H9 (cell line): ENCODE measurements at regions not wholly inside any gene's neighbourhood (a gene's known extent, or its start where the extent isn't known, plus 50 kb on each side); places are given as distances from the start of the nearest gene placed in this dataset.

ENCODE experiments used
- DNase-seq: peaks from one replicate; pipeline ENCODE4 v3.0.0-alpha.2; 2017
- H2AFZ ChIP-seq: one replicate; pipeline ENCODE4 v1.6.1; 2013; ENCODE audit warnings: mild to moderate bottlenecking, low read length, control low read depth, moderate library complexity
- H2AK5ac ChIP-seq: 2 replicates; pipeline ENCODE4 v1.6.1; 2013; ENCODE audit warnings: low read length, control low read depth, mixed read lengths; ENCODE audit not compliant: insufficient read length
- H2BK120ac ChIP-seq: one replicate; pipeline ENCODE4 v1.6.1; 2013; ENCODE audit warnings: low read depth, mild to moderate bottlenecking, low read length, control low read depth, inconsistent platforms; ENCODE audit not compliant: poor library complexity, severe bottlenecking
- H2BK12ac ChIP-seq: 2 replicates; pipeline ENCODE4 v1.6.1; 2013; ENCODE audit warnings: low read length, control low read depth, mixed read lengths, low read depth; ENCODE audit not compliant: insufficient read length
- H2BK15ac ChIP-seq: 2 replicates; pipeline ENCODE4 v1.6.1; 2013; ENCODE audit warnings: low read depth, low read length, control low read depth
- H2BK20ac ChIP-seq: one replicate; pipeline ENCODE4 v1.6.1; 2013; ENCODE audit warnings: low read depth, mild to moderate bottlenecking, low read length, control low read depth, inconsistent platforms; ENCODE audit not compliant: poor library complexity, severe bottlenecking
- H2BK5ac ChIP-seq: 2 replicates; pipeline ENCODE4 v1.6.1; 2013; ENCODE audit warnings: low read length, control low read depth, mixed read lengths; ENCODE audit not compliant: insufficient read length
- H3K14ac ChIP-seq: 2 replicates; pipeline ENCODE4 v1.6.1; 2013; ENCODE audit warnings: low read length, control low read depth; ENCODE audit not compliant: insufficient read depth
- H3K18ac ChIP-seq: 2 replicates; pipeline ENCODE4 v1.6.1; 2013; ENCODE audit warnings: low read depth, mild to moderate bottlenecking, mixed read lengths, low read length, control low read depth; ENCODE audit not compliant: insufficient read length
- H3K23ac ChIP-seq: 2 replicates; pipeline ENCODE4 v1.6.1; 2013; ENCODE audit warnings: low read length, control low read depth, mixed read lengths, low read depth; ENCODE audit not compliant: insufficient read length
- H3K23me2 ChIP-seq: 2 replicates; pipeline ENCODE4 v1.6.1; 2013; ENCODE audit warnings: low read depth, mild to moderate bottlenecking, mixed read lengths, low read length, control low read depth; ENCODE audit not compliant: insufficient read length, poor library complexity, severe bottlenecking
- H3K27ac ChIP-seq: 2 replicates; pipeline ENCODE4 v1.5.1; 2013; ENCODE audit warnings: low read length, control low read depth, mixed read lengths, low read depth; ENCODE audit not compliant: insufficient read length
- H3K27me3 ChIP-seq: 2 replicates; pipeline ENCODE4 v1.6.1; 2013; ENCODE audit warnings: low read length, control low read depth, inconsistent platforms; ENCODE audit not compliant: insufficient read depth
- H3K4ac ChIP-seq: 2 replicates; pipeline ENCODE4 v1.6.1; 2013; ENCODE audit warnings: low read depth, mild to moderate bottlenecking, control low read depth, inconsistent platforms, low read length, moderate library complexity
- H3K4me1 ChIP-seq: 2 replicates; pipeline ENCODE4 v1.6.1; 2013; ENCODE audit warnings: low read length, control low read depth, inconsistent platforms; ENCODE audit not compliant: insufficient read depth
- H3K4me2 ChIP-seq: 2 replicates; pipeline ENCODE4 v1.6.1; 2013; ENCODE audit warnings: low read length, control low read depth, mixed read lengths; ENCODE audit not compliant: insufficient read length, insufficient read depth
- H3K56ac ChIP-seq: 2 replicates; pipeline ENCODE4 v1.6.1; 2013; ENCODE audit warnings: low read depth, mild to moderate bottlenecking, mixed read lengths, low read length, control low read depth; ENCODE audit not compliant: insufficient read length
- H3K79me1 ChIP-seq: 2 replicates; pipeline ENCODE4 v1.6.1; 2013; ENCODE audit warnings: low read depth, mild to moderate bottlenecking, moderate library complexity, low read length, control low read depth, inconsistent platforms; ENCODE audit not compliant: insufficient read depth, poor library complexity, severe bottlenecking
- H3K79me2 ChIP-seq: 2 replicates; pipeline ENCODE4 v1.6.1; 2013; ENCODE audit warnings: low read length, control low read depth, inconsistent platforms; ENCODE audit not compliant: insufficient read depth
- H3K9ac ChIP-seq: 2 replicates; pipeline ENCODE4 v1.6.1; 2013; ENCODE audit warnings: low read length, control low read depth, mixed read lengths; ENCODE audit not compliant: insufficient read length; ENCODE audit errors: extremely low read depth
- H3K9me3 ChIP-seq: one replicate; pipeline ENCODE4 v1.6.1; 2013; ENCODE audit warnings: low read depth, low read length, inconsistent platforms; ENCODE audit not compliant: control insufficient read depth
- H3T11ph ChIP-seq: one replicate; pipeline ENCODE4 v1.6.1; 2013; ENCODE audit warnings: mild to moderate bottlenecking, low read length, control low read depth, inconsistent platforms
- H4K20me1 ChIP-seq: one replicate; pipeline ENCODE4 v1.6.1; 2013; ENCODE audit not compliant: control insufficient read depth, insufficient read length, insufficient read depth
- H4K5ac ChIP-seq: 2 replicates; pipeline ENCODE4 v1.6.1; 2013; ENCODE audit warnings: low read depth, mild to moderate bottlenecking, mixed read lengths, low read length, control low read depth; ENCODE audit not compliant: insufficient read length
- H4K8ac ChIP-seq: replicated peaks from 2 replicates; pipeline ENCODE4 v1.6.1; 2013; ENCODE audit warnings: low read length, control low read depth, mixed read lengths, low read depth; ENCODE audit not compliant: insufficient read length
- H4K91ac ChIP-seq: 2 replicates; pipeline ENCODE4 v1.6.1; 2013; ENCODE audit warnings: low read depth, mild to moderate bottlenecking, moderate library complexity, mixed read lengths, low read length, control low read depth; ENCODE audit not compliant: insufficient read length
- H3K27ac Mint-ChIP-seq, 3 experiments: 2 replicates in 2 of 3; 3 replicates in 1 of 3; pipeline ENCODE4 v1.8.0; 2020 to 2021; ENCODE audit warnings: mixed read lengths in 3 of 3, mild to moderate bottlenecking in 1 of 3, moderate library complexity in 1 of 3
- H3K27me3 Mint-ChIP-seq: 2 replicates; pipeline ENCODE4 v1.8.0; 2021; ENCODE audit warnings: low read depth, mild to moderate bottlenecking, moderate library complexity, mixed read lengths
- H3K36me3 Mint-ChIP-seq, 3 experiments: 2 replicates in 2 of 3; 3 replicates in 1 of 3; pipeline ENCODE4 v1.8.0; 2020 to 2021; ENCODE audit warnings: low read depth in 3 of 3, mixed read lengths in 3 of 3; ENCODE audit not compliant: insufficient read depth in 1 of 3
- H3K4me1 Mint-ChIP-seq, 2 experiments: 2 replicates each; pipeline ENCODE4 v1.8.0; 2020; ENCODE audit warnings: mixed read lengths in 2 of 2
- H3K4me3 Mint-ChIP-seq, 2 experiments: 2 replicates in 1 of 2; 3 replicates in 1 of 2; pipeline ENCODE4 v1.8.0; 2020 to 2021; ENCODE audit warnings: mild to moderate bottlenecking in 2 of 2, mixed read lengths in 2 of 2, moderate library complexity in 1 of 2
- H3K9me3 Mint-ChIP-seq, 2 experiments: 2 replicates in 1 of 2; 3 replicates in 1 of 2; pipeline ENCODE4 v1.8.0; 2020; ENCODE audit warnings: mild to moderate bottlenecking in 2 of 2, mixed read lengths in 2 of 2, moderate library complexity in 1 of 2
- WGBS: extraction: QIAGEN DNeasy Blood & Tissue Kit; methylation state at CpG from one replicate; pipeline ENCODE4 v1.1.7; 2013; ENCODE audit warnings: missing lambda C conversion rate, low lambda C conversion rate, mixed read lengths; ENCODE audit not compliant: insufficient read length; ENCODE audit errors: extremely low coverage; 5-methylcytosine and 5-hydroxymethylcytosine counted together
- TF ChIP-seq, protein P1 (sequence below): fragments of 200-600 bp; sonication (generic); conservative IDR thresholded peaks from 3 replicates; pipeline ENCODE4 v1.8.0; 2021; ENCODE audit warnings: antibody characterized with exemption, mild to moderate bottlenecking

DNA sequence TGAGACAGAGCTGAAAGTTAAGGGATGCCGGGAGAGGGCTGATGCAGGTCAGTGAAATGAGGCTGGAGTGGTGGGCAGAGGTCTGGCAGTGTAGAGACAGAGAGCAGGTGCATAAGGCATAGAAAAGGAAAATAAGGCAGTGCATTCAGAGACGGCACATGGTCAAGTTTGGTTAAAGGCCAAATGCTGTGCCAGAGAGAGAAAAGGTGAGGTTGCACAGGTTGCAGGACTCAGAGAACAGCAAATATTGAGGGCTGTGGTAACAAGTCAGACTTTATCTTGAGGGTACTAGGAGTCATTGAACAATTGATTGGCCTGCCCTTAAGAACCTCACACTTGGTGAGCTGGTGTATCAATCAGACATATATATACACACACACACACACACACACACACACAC is 102.9 kb upstream of the TSHZ2 start:
- no peak overlapping the region for H4K91ac ChIP-seq
- H3K23ac ChIP-seq: no peak overlapping the region
- Mint-ChIP-seq H3K4me1 (no peaks in the 10 kb centered on the region), H3K27ac (no peak overlapping the region), H3K27me3 (peaks cover 4% of the 10 kb centered on the region), H3K4me3 (no peak overlapping the region), H3K9me3 (0 out of 5 replicates have a peak, but pooled peaks cover 0 to 3% of the 10 kb centered on the region in 2 experiments), H3K36me3 (no peaks in the 10 kb centered on the region; a peak in 1 of 7 replicates)
- H3K79me2 ChIP-seq: no peaks in the 10 kb centered on the region
- H2BK5ac ChIP-seq: no peak overlapping the region
- H2BK120ac ChIP-seq: no peak overlapping the region
- no peak for DNase-seq
- H3K79me1 ChIP-seq: no peaks in the 10 kb centered on the region
- no peak overlapping the region for H2BK20ac ChIP-seq
- no peak overlapping the region for H3K14ac ChIP-seq
- H3K27me3 ChIP-seq: no peaks in the 10 kb centered on the region
- no peak overlapping the region for H4K5ac ChIP-seq
- no peaks in the 10 kb centered on the region for H4K20me1 ChIP-seq
- no peak overlapping the region for H2BK15ac ChIP-seq
- H3K27ac ChIP-seq: no peak overlapping the region
- H3K4me1 ChIP-seq: no peaks in the 10 kb centered on the region
- TF ChIP-seq, protein P1, sequence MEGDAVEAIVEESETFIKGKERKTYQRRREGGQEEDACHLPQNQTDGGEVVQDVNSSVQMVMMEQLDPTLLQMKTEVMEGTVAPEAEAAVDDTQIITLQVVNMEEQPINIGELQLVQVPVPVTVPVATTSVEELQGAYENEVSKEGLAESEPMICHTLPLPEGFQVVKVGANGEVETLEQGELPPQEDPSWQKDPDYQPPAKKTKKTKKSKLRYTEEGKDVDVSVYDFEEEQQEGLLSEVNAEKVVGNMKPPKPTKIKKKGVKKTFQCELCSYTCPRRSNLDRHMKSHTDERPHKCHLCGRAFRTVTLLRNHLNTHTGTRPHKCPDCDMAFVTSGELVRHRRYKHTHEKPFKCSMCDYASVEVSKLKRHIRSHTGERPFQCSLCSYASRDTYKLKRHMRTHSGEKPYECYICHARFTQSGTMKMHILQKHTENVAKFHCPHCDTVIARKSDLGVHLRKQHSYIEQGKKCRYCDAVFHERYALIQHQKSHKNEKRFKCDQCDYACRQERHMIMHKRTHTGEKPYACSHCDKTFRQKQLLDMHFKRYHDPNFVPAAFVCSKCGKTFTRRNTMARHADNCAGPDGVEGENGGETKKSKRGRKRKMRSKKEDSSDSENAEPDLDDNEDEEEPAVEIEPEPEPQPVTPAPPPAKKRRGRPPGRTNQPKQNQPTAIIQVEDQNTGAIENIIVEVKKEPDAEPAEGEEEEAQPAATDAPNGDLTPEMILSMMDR: no peak
- no peak overlapping the region for H3K4me2 ChIP-seq
- H2BK12ac ChIP-seq: no peak overlapping the region
- no peak overlapping the region for H4K8ac ChIP-seq
- H2AK5ac ChIP-seq: no peak overlapping the region
- H2AFZ ChIP-seq: no peak overlapping the region
- no peak overlapping the region for H3K18ac ChIP-seq
- no peak overlapping the region for H3K9ac ChIP-seq
- no peak overlapping the region for H3K56ac ChIP-seq
- no CpG with 5 or more reads among the region's 2 CpGs for WGBS
- no peak overlapping the region for H3K4ac ChIP-seq
- no peaks in the 10 kb centered on the region for H3K9me3 ChIP-seq
- H3T11ph ChIP-seq: no peak overlapping the region
- H3K23me2 ChIP-seq: no peaks in the 10 kb centered on the region
